ENCODE measurements at regions not wholly inside any gene's neighbourhood (a gene's known extent, or its start where the extent isn't known, plus 50 kb on each side); places are given as distances from the start of the nearest gene placed in this dataset.

DNA sequence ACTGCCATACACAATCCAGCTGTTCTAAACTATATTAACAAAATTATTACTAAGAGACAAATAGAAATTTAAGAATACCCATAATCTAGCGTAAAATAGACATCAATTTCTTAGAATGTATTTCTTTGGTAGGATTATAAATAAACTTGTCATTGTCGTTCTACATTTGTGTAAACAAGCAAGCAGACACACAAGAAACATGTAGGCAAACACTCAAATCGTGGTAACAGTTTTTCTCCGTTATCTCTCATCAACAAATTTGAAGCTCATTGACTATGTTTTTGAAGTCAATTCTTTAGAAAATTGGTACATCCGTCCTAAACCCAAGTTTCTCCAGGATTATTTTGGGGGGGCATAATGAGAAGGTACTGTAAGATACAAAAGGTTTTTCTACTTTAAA is 832.2 kb downstream of the DTWD2 start:
- no peak for TF ChIP-seq CTCF (IDR thresholded peaks at IDR 0.05)
- no peak for TF ChIP-seq ZFX (IDR thresholded peaks at IDR 0.05; ENCODE audit: borderline replicate concordance)
- H3K27ac ChIP-seq = no peak overlapping the region

DNA sequence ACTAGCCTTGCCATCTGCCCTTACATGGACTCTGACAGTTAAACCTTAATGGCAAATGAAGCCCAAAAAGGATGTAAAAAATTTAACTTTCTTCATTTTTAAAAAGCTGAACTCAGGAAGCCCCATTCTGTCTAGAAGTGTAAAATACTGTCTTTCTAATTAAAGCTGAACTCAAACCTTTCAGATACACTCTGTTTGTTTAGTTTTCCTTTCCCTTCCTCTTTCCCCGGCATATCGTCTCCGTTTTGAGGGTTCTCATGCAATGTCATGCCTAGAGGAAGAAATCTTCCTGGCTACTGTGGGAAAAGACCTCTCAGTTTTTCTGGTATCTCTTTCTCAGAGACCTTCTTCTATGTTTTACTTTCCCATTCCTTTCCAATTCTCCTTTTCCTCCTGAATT is 841.5 kb downstream of the DTWD2 start:
- no peak overlapping the region for H3K27ac ChIP-seq
- no peak for TF ChIP-seq ZFX (IDR thresholded peaks at IDR 0.05; ENCODE audit: borderline replicate concordance)
- TF ChIP-seq CTCF (IDR thresholded peaks at IDR 0.05) = no peak

DNA sequence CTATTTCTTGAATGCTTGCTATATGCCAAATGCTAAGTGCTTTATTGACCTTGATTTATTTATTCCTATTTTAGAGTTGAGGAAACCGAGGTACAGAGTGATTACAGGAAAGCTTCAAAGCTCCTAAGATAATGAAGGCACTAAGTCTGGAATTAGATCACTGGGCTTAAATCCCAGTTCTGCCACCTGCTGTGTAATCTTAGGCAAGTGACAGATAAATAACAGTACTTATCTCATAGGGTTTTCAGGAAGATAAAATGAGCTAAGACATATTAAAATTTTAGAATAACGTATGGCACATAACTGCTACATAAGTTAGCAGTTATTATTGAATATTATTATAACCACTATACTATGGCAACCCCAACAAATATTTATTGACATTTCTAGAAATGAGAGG is 843.8 kb downstream of the DTWD2 start:
- TF ChIP-seq CTCF (IDR thresholded peaks at IDR 0.05) = no peak
- no peak for TF ChIP-seq ZFX (IDR thresholded peaks at IDR 0.05; ENCODE audit: borderline replicate concordance)
- no peak overlapping the region for H3K27ac ChIP-seq

- no peak for TF ChIP-seq ZFX (IDR thresholded peaks at IDR 0.05; ENCODE audit: borderline replicate concordance)
- no peak for TF ChIP-seq CTCF (IDR thresholded peaks at IDR 0.05)
These were observed 849.0 kb downstream of the DTWD2 start for GRCh38 chr5:118139361-118139760.

GRCh38 chr5:118126159-118126558 is 862.2 kb downstream of the DTWD2 start:
- TF ChIP-seq CTCF (IDR thresholded peaks at IDR 0.05) = no peak
- TF ChIP-seq ZFX (IDR thresholded peaks at IDR 0.05; ENCODE audit: borderline replicate concordance) = no peak
- H3K27ac ChIP-seq = no peak overlapping the region

More at GRCh38 chr5:118139361-118139760, 849.0 kb downstream of the DTWD2 start:
- H3K27ac ChIP-seq = no peak overlapping the region

DNA sequence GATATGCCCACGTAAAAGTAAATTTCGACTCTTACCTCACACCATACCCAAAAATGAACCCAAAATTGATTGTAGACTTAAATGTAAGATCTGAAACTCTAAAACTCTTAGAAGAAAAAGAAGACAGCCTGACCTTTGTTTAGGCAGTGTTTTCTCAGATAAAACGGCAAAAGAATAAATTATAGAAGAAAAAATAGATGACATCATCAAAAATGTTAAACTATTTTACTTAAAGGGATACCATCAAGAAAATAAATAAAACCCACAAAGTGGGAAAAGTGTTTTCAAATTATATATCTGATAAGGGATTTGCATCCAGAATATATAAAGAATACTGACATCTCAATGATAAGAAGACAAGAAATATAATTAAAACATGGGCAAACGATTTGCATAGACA is 862.7 kb downstream of the DTWD2 start:
- no peak overlapping the region for H3K27ac ChIP-seq
- TF ChIP-seq ZFX (IDR thresholded peaks at IDR 0.05; ENCODE audit: borderline replicate concordance) = no peak

DNA sequence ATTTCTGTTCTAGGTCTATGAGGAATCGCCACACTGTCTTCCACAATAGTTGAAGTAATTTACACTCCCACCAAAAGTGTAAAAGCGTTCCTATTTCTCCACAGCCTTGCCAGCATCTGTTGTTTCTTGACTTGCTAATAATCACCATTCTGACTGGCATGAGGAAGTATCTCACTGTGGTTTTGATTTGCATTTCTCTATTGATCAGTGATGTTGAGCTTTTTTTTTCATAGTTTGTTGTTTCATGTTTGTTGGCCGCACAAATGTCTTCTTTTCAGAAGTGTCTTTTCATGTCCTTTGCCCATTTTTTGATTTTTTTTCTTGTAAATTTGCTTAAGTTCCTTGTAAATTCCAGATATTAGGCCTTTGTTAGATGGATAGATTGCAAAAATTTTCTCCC is 867.1 kb downstream of the DTWD2 start:
- no peak overlapping the region for H3K27ac ChIP-seq
- TF ChIP-seq CTCF (IDR thresholded peaks at IDR 0.05) (no peak), ZFX (IDR thresholded peaks at IDR 0.05; ENCODE audit: borderline replicate concordance) (no peak)

DNA sequence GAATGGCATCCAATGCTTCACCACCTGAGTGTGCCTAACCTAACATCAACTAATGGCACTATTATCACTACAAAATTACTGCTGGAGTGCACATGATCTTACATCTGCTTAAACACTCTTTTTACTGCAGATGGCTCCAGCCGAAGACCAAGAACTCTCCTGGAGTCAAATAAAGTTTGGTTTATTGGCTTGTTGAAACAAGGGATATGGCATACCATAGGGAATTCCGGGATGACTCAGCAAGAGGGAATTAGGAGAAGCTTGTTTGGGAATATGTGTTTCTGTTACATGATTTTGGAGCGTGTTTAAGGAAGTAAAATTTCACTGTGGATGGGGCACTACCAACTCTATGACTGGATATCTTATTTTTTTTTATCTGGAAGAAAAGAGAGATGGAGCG is 872.6 kb downstream of the DTWD2 start:
- no peak for TF ChIP-seq CTCF (IDR thresholded peaks at IDR 0.05)
- TF ChIP-seq ZFX (IDR thresholded peaks at IDR 0.05; ENCODE audit: borderline replicate concordance) = no peak
- no peak overlapping the region for H3K27ac ChIP-seq

All from 22Rv1 (cell line).